ENCODE measurements at regions not wholly inside any gene's neighbourhood (a gene's known extent, or its start where the extent isn't known, plus 50 kb on each side); places are given as distances from the start of the nearest gene placed in this dataset.

GRCh38 chr7:67438198-67438882, 441.7 kb downstream of the TYW1 start:
- TF ChIP-seq CTCF (conservative IDR thresholded peaks at IDR 0.05) (no peak), ZFX (IDR thresholded peaks at IDR 0.05) (no peak)

Data from C4-2B (cell line).